NCI-H524 (cell line): ENCODE measurements at regions not wholly inside any gene's neighbourhood (a gene's known extent, or its start where the extent isn't known, plus 50 kb on each side); places are given as distances from the start of the nearest gene placed in this dataset.
"Not testable (repeated sequence)": the region's sequence is repeated elsewhere in the genome, so short reads cannot be mapped to it uniquely, and the experiment has no call there.

Experiments
- DNase-seq, 2 experiments: peaks; one replicate each; lab custom pipeline; 2025; lab: John Stamatoyannopoulos, UW

- DNase-seq = peak in 1 of 2 experiments; percentile 22
Measured at GRCh38 chr3:166993015-166993630, 387.0 kb downstream of the ZBBX start.

GRCh38 chr3:166986000-166986399, 394.1 kb downstream of the ZBBX start:
- no peak for DNase-seq

- not testable (repeated sequence) for DNase-seq
Measured at GRCh38 chr3:166975796-166976195, 404.3 kb downstream of the ZBBX start.

- not testable (repeated sequence) for DNase-seq
Measured at GRCh38 chr3:166967714-166968113, 412.4 kb downstream of the ZBBX start.

GRCh38 chr3:166962911-166963310, 417.2 kb downstream of the ZBBX start:
- DNase-seq = no peak

GRCh38 chr3:166957121-166957520, 423.0 kb downstream of the ZBBX start:
- DNase-seq = no peak

- no peak for DNase-seq
Measured at GRCh38 chr3:166955201-166955939, 424.7 kb downstream of the ZBBX start.

- DNase-seq = no peak
Measured at GRCh38 chr3:166934879-166935278, 445.2 kb downstream of the ZBBX start.

GRCh38 chr3:166917437-166917836, 462.7 kb downstream of the ZBBX start:
- no peak for DNase-seq

- no peak for DNase-seq
Measured at GRCh38 chr3:166902374-166902773, 477.7 kb downstream of the ZBBX start.

- no peak for DNase-seq
Measured at GRCh38 chr3:166900866-166901577, 479.1 kb downstream of the ZBBX start.

GRCh38 chr3:166897811-166898210, 482.3 kb downstream of the ZBBX start:
- DNase-seq = no peak

GRCh38 chr3:166889241-166889640, 490.9 kb downstream of the ZBBX start:
- no peak for DNase-seq

- DNase-seq = no peak
Measured at GRCh38 chr3:166879661-166880060, 500.4 kb downstream of the ZBBX start.

- no peak for DNase-seq
Measured at GRCh38 chr3:166877971-166878370, 502.1 kb downstream of the ZBBX start.

- no peak for DNase-seq
Measured at GRCh38 chr3:166864473-166865467, 515.3 kb downstream of the ZBBX start.

- DNase-seq = no peak
Measured at GRCh38 chr3:166860217-166860616, 519.9 kb downstream of the ZBBX start.

GRCh38 chr3:166844329-166844728, 535.8 kb downstream of the ZBBX start:
- no peak for DNase-seq

GRCh38 chr3:166842784-166843183, 537.3 kb downstream of the ZBBX start:
- DNase-seq = not testable (repeated sequence)

GRCh38 chr3:166837535-166837934, 542.6 kb downstream of the ZBBX start:
- peak in 1 of 2 experiments; percentile 68 for DNase-seq

- no peak for DNase-seq
Measured at GRCh38 chr3:166836836-166837235, 543.3 kb downstream of the ZBBX start.

- DNase-seq = no peak
Measured at GRCh38 chr3:166829896-166830295, 550.2 kb downstream of the ZBBX start.
